C4-2B (cell line): ENCODE measurements at regions not wholly inside any gene's neighbourhood (a gene's known extent, or its start where the extent isn't known, plus 50 kb on each side); places are given as distances from the start of the nearest gene placed in this dataset.
"Not testable (repeated sequence)": the region's sequence is repeated elsewhere in the genome, so short reads cannot be mapped to it uniquely, and the experiment has no call there.

ENCODE experiments used
- H3K27ac ChIP-seq: fragments of 450-650 bp; 2 replicates; pipeline ENCODE4 v1.5.1; 2017
- CTCF ChIP-seq: fragments of 450-650 bp; conservative IDR thresholded peaks from 2 replicates; pipeline ENCODE4 v1.5.1; 2017; ENCODE audit warnings: mild to moderate bottlenecking

DNA sequence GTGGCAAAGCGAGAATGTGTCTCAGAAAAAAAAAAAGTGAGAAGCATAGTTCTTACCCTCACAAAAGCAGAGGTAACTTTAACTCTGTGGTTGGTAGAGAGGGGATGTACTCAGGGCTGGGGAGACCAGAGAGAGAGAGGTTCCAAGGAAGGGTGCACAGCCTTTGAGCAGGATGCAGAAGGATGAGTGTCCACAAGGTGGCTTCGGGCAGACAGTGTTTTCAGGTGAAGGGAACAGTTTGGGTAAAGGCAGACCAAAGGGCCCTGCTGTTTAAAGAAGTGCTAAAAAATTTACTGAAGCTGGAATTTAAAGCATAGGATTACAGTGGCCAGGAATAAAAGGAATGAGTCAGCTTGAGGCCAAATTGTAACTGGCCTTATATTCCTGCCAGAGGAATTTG lies 2240.6 kb downstream of the EPHA3 start:
- H3K27ac ChIP-seq = not testable (repeated sequence)

DNA sequence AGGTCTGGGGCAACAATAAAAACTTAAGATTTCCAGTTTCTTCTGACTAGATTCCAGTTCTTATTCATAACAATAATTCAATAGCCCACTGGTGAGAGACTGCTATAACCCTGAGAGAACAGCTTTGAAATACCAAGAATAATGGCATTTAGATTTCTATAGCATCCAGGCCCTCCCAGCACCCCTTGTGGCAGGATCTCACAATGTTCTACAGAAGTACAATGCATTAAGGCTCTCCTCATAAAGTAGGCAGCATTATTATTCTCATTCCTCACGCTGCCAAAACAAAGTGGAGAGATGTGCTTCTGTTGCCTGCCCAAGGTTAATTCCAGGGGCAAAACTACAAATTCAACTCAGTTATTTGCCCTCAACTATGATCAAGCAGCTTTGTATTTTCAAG lies 2241.7 kb downstream of the EPHA3 start:
- not testable (repeated sequence) for H3K27ac ChIP-seq

- not testable (repeated sequence) for H3K27ac ChIP-seq
These were observed 2244.7 kb downstream of the EPHA3 start for GRCh38 chr3:91352161-91352560.

- H3K27ac ChIP-seq = not testable (repeated sequence)
These were observed 2251.9 kb downstream of the EPHA3 start for GRCh38 chr3:91359278-91359677.

GRCh38 chr3:91383100-91383894 lies 2275.9 kb downstream of the EPHA3 start:
- not testable (repeated sequence) for H3K27ac ChIP-seq

DNA sequence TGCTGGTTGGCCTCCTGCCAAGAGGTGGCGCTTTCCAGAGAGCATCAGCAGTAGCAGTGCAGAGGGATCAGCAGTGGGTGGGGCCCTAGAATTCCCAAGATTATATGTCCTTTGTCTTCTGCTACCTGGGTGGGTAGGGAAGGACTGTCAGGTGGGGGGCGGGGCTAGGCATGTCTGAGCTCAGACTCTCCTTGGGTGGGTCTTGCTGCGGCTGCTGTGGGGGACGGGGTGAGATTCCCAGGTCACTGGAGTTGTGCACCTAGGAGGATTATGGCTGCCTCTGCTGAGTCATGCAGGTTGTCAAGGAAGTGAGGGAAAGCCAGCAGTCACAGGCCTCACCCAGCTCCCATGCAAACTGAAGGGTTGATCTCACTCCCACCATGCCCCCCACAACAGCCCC lies 2296.5 kb downstream of the EPHA3 start:
- not testable (repeated sequence) for H3K27ac ChIP-seq

DNA sequence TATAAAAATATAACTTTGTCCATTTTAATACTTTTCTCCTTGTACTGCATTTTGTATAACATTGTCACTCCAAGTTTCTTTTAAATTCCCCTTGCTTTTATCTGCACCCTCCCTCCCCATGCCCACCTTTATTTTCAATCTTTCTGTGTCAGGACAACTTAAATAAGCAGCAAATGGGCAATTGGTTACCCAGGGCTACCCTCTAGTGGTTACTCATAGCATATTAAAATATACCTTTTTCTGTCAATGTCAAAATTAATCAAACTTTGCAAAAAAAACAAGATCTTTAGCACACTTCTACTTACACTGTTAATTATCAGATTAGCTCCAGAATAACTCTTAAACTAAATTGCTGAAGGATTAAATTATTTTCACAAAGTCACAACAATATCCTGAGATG lies 2334.6 kb downstream of the EPHA3 start:
- peak; percentile 38 for TF ChIP-seq CTCF

DNA sequence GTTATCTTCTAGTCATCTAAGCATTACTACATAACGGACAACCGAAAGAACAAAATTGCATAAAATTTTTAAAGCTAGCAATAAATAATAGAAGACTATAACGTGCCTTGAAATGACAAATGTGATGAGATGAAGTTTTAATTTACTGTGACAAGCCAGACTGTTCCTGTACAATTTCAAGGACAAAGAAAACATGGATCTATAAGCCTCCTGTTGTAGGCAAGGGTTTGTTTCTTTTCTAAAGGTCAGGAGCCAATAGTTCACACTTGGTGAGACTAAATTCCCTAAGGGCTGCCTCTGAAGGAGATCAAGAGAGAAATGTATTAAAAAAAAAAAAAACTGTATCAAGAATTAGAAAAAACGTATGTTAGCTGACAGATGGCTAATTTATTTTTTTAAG lies 2335.1 kb downstream of the EPHA3 start:
- H3K27ac ChIP-seq = not testable (repeated sequence)
- TF ChIP-seq CTCF = peak; percentile 26

More for the DNA sequence above, 2334.6 kb downstream of the EPHA3 start:
- H3K27ac ChIP-seq = not testable (repeated sequence)

- not testable (repeated sequence) for H3K27ac ChIP-seq
These were observed 2341.0 kb downstream of the EPHA3 start for GRCh38 chr3:91448379-91448778.

DNA sequence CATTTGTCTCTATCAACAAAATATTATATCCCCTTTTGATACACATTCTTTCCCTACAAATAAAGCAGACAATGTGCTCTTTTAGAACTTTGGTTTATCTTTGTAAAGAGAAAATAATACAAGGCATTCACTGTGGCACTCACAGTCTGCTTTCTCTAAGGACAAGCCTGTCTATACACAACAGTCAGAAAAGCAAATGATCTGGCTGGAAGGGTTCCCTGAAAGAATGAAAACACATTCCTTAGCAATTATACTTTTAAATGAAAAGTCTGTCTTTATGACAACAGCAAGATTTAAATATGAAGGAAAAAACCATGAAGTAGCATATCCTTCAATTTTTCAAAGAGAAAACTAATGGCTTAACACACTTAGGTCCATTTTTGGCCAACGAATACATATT lies 2359.1 kb downstream of the EPHA3 start:
- H3K27ac ChIP-seq = not testable (repeated sequence)

DNA sequence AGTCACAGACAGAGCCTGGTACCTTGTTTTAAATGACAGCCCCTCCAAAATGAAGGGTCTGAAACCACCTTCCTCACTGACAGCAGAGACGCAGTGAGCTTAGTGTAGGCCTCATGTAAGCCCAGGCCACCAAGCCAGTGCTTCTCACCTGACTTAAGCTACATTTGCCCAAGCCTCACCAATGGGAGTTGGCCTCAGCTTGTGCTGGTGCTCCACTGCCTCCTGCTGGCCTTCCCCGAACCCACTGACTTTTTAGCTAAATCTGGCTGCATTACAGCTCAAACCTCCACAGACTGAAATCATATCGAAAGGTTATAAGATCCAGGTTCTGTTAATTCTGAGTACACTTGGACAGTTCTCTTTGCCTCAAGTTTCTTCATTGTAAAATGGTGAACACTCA lies 2361.8 kb downstream of the EPHA3 start:
- H3K27ac ChIP-seq = not testable (repeated sequence)
- peak; percentile 18; the same call in 1 of the 2 replicates for TF ChIP-seq CTCF

DNA sequence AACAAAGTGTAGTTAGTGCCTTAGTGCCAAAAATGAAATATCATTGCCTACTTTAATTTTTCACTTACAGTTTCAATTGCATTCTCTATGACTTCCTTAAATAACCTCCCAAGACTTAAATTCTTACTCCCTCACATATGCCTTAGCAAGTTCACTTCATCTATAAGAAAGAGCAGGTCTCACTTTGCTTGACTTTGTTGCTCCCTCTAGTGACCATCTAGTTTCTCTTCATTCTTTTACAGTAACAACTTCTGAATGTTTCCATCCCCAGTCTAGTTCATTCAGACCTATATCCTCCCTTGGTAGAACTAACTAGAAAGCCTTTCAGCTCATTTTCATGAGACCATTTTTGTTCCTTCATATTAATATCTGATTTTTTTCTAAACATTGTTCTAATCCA lies 2377.6 kb downstream of the EPHA3 start:
- peak; percentile 33 for TF ChIP-seq CTCF
- not testable (repeated sequence) for H3K27ac ChIP-seq

DNA sequence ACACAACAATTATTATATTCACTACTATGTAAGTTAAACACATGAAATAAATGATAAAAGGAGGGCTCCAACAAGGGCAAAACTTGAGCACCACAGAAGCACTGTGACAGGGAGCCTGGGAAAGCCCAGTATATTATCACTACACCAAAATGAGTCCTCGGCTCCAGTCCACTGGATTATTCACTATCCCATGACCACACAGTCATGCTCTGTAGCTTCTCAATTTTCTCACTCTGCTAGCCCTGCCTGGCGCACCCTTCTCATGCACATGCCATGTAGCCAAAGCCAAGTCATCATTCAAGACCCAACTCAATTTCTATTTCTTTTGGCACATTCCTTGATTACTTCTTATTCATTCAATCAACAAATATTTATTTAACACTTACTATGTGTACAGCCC lies 2378.5 kb downstream of the EPHA3 start:
- not testable (repeated sequence) for H3K27ac ChIP-seq

GRCh38 chr3:91497712-91498111 lies 2390.3 kb downstream of the EPHA3 start:
- not testable (repeated sequence) for H3K27ac ChIP-seq

DNA sequence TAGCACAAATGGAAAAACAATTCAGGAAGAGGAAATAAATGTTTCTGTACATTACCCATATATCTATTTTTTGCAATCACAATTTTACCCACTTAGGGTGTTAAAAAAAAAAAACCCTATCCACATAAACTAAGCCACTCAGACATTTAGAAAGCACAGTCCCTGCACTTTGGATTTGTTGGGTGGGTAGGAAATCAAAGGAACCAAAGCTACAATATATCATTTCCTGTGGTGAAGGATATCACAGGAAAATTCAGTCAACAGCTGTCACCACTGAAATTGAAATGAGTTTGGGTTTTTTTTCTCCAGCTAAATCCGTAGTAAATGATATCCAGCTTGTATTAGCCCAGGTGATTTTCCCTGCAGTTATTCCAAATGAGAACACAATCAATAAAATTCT lies 2392.4 kb downstream of the EPHA3 start:
- H3K27ac ChIP-seq = not testable (repeated sequence)

- H3K27ac ChIP-seq = not testable (repeated sequence)
These were observed 2397.5 kb downstream of the EPHA3 start for GRCh38 chr3:91504874-91505273.
